HEK293 (cell line): ENCODE measurements at regions not wholly inside any gene's neighbourhood (a gene's known extent, or its start where the extent isn't known, plus 50 kb on each side); places are given as distances from the start of the nearest gene placed in this dataset.

Experiments used
- CTCF ChIA-PET: fragments of 350-600 bp; formaldehyde crosslinking; extraction: SDS; loops from one replicate; lab custom pipeline; 2021; ENCODE audit warnings: antibody characterized with exemption; lab: Yijun Ruan, JAX
- POLR2A ChIA-PET: fragments of 300-600 bp; formaldehyde crosslinking; extraction: SDS; loops from one replicate; lab custom pipeline; 2020; ENCODE audit warnings: antibody characterized with exemption, inconsistent platforms; lab: Yijun Ruan, JAX
- H3K27ac ChIP-seq: fragments of 200-500 bp; sonication (Bioruptor generic); 2 replicates; pipeline ENCODE4 v1.5.1; 2014; ENCODE audit warnings: low read depth, low read length, control low read depth, inconsistent platforms; ENCODE audit errors: extremely low read depth
- H3K36me3 ChIP-seq, 2 experiments: fragments of 200-500 bp in 1 of 2; sonication (Bioruptor generic) in 1 of 2; 1 replicate in 1 of 2; 2 replicates in 1 of 2; pipeline ENCODE4 v1.5.1; 2014 to 2017; ENCODE audit warnings: inconsistent platforms in 2 of 2, low read length in 2 of 2; ENCODE audit not compliant: control insufficient read depth in 2 of 2, insufficient read depth in 1 of 2
- H3K4me1 ChIP-seq: fragments of 200-500 bp; sonication (Bioruptor generic); 2 replicates; pipeline ENCODE4 v1.5.1; 2014; ENCODE audit warnings: mild to moderate bottlenecking, low read length, inconsistent platforms; ENCODE audit not compliant: control insufficient read depth, insufficient read depth
- H3K4me3 ChIP-seq: 2 replicates; pipeline ENCODE4 v1.5.1; 2011; ENCODE audit warnings: low read depth, mild to moderate bottlenecking, control low read depth, low read length, moderate library complexity
- H3K9me3 ChIP-seq: fragments of 200-500 bp; sonication (Bioruptor generic); 2 replicates; pipeline ENCODE4 v1.5.1; 2014; ENCODE audit warnings: low read depth, low read length, inconsistent platforms; ENCODE audit not compliant: control insufficient read depth, insufficient read depth
- BCL6B ChIP-seq: fragments of 450-650 bp; formaldehyde crosslinking; IDR thresholded peaks from 2 replicates; pipeline ENCODE4 v1.5.1; 2017; ENCODE audit warnings: missing biosample characterization, missing genetic modification characterization
- GFI1B ChIP-seq: fragments of 450-650 bp; formaldehyde crosslinking; IDR thresholded peaks from 2 replicates; pipeline ENCODE4 v1.5.1; 2016; ENCODE audit warnings: missing biosample characterization, missing genetic modification characterization
- GLIS2 ChIP-seq: fragments of 450-650 bp; formaldehyde crosslinking; IDR thresholded peaks from 2 replicates; pipeline ENCODE4 v1.5.1; 2016; ENCODE audit warnings: missing biosample characterization, missing genetic modification characterization
- HOXA7 ChIP-seq: sonication (generic); formaldehyde crosslinking; IDR thresholded peaks from 2 replicates; pipeline ENCODE4 v1.8.1; 2022; ENCODE audit warnings: missing genetic modification reagents, borderline replicate concordance
- KLF8 ChIP-seq: fragments of 450-650 bp; formaldehyde crosslinking; IDR thresholded peaks from 2 replicates; pipeline ENCODE4 v1.5.1; 2016; ENCODE audit warnings: missing biosample characterization, missing genetic modification characterization
- MEIS1 ChIP-seq: sonication (generic); formaldehyde crosslinking; IDR thresholded peaks from 2 replicates; pipeline ENCODE4 v1.8.1; 2022; ENCODE audit warnings: missing genetic modification reagents, mild to moderate bottlenecking, borderline replicate concordance
- PRDM2 ChIP-seq: fragments of 450-650 bp; formaldehyde crosslinking; IDR thresholded peaks from 2 replicates; pipeline ENCODE4 v1.5.1; 2016; ENCODE audit warnings: missing biosample characterization, missing genetic modification characterization, borderline replicate concordance
- REPIN1 ChIP-seq: fragments of 450-650 bp; formaldehyde crosslinking; IDR thresholded peaks from 2 replicates; pipeline ENCODE4 v1.5.1; 2017; ENCODE audit warnings: missing biosample characterization, missing genetic modification characterization, low read depth
- SP3 ChIP-seq: fragments of 450-650 bp; formaldehyde crosslinking; IDR thresholded peaks from 2 replicates; pipeline ENCODE4 v1.5.1; 2016; ENCODE audit warnings: missing biosample characterization, missing genetic modification characterization
- ZBTB44 ChIP-seq: fragments of 450-650 bp; IDR thresholded peaks from 2 replicates; pipeline ENCODE4 v1.5.1; 2018; ENCODE audit warnings: missing biosample characterization, mild to moderate bottlenecking, missing genetic modification characterization
- ZEB2 ChIP-seq: fragments of 450-650 bp; formaldehyde crosslinking; IDR thresholded peaks from 2 replicates; pipeline ENCODE4 v1.5.1; 2016; ENCODE audit warnings: missing biosample characterization, missing genetic modification characterization
- ZNF112 ChIP-seq: fragments of 450-650 bp; formaldehyde crosslinking; IDR thresholded peaks from 2 replicates; pipeline ENCODE4 v1.5.0; 2017; ENCODE audit warnings: missing biosample characterization, missing genetic modification characterization
- ZNF146 ChIP-seq: fragments of 450-650 bp; formaldehyde crosslinking; IDR thresholded peaks from 2 replicates; pipeline ENCODE4 v1.5.1; 2016; ENCODE audit warnings: missing biosample characterization, missing genetic modification characterization
- ZNF266 ChIP-seq: fragments of 450-650 bp; formaldehyde crosslinking; IDR thresholded peaks from 2 replicates; pipeline ENCODE4 v1.5.1; 2016; ENCODE audit warnings: missing biosample characterization, missing genetic modification characterization, low read depth
- ZNF341 ChIP-seq: fragments of 450-650 bp; formaldehyde crosslinking; IDR thresholded peaks from 2 replicates; pipeline ENCODE4; 2016; ENCODE audit warnings: low read depth, missing biosample characterization, missing genetic modification characterization
- ZNF354C ChIP-seq: fragments of 450-650 bp; formaldehyde crosslinking; IDR thresholded peaks from 2 replicates; pipeline ENCODE4 v1.5.1; 2016; ENCODE audit warnings: missing biosample characterization, missing genetic modification characterization, low read depth, borderline replicate concordance
- ZNF391 ChIP-seq: fragments of 450-650 bp; formaldehyde crosslinking; IDR thresholded peaks from 2 replicates; pipeline ENCODE4 v1.5.1; 2016; ENCODE audit warnings: low read depth, missing biosample characterization, missing genetic modification characterization, borderline replicate concordance
- ZNF548 ChIP-seq: fragments of 450-650 bp; formaldehyde crosslinking; IDR thresholded peaks from 2 replicates; pipeline ENCODE4 v1.5.1; 2016; ENCODE audit warnings: missing biosample characterization, missing genetic modification characterization
- ZNF561 ChIP-seq: fragments of 450-650 bp; IDR thresholded peaks from 2 replicates; pipeline ENCODE4 v1.5.1; 2018; ENCODE audit warnings: missing biosample characterization, missing genetic modification characterization, borderline replicate concordance
- ZNF621 ChIP-seq: fragments of 450-650 bp; formaldehyde crosslinking; IDR thresholded peaks from 2 replicates; pipeline ENCODE4 v1.5.1; 2017; ENCODE audit warnings: missing biosample characterization, missing genetic modification characterization
- ZNF791 ChIP-seq: fragments of 450-650 bp; formaldehyde crosslinking; IDR thresholded peaks from 2 replicates; pipeline ENCODE4 v1.5.1; 2016; ENCODE audit warnings: missing biosample characterization, missing genetic modification characterization
- ZXDB ChIP-seq: fragments of 450-650 bp; formaldehyde crosslinking; IDR thresholded peaks from 2 replicates; pipeline ENCODE4 v1.5.1; 2016; ENCODE audit warnings: missing biosample characterization, missing genetic modification characterization

- CTCF ChIA-PET = no interaction called here
- H3K4me3 ChIP-seq = no peak overlapping the region
- POLR2A ChIA-PET = no interaction called here
- H3K4me1 ChIP-seq = no peaks in the 10 kb centered on the region
- no peak overlapping the region for H3K27ac ChIP-seq
- H3K9me3 ChIP-seq = no peaks in the 10 kb centered on the region
- no peaks in the 10 kb centered on the region for H3K36me3 ChIP-seq
- TF ChIP-seq MEIS1 (no peak), ZEB2 (tag by site-specific recombination) (no peak), ZNF112 (no peak), SP3 (tag by site-specific recombination) (no peak), ZNF354C (no peak), ZNF548 (tag by site-specific recombination) (no peak), PRDM2 (tag by site-specific recombination) (no peak), KLF8 (tag by site-specific recombination) (no peak), GFI1B (tag by site-specific recombination) (no peak), REPIN1 (tag by site-specific recombination) (no peak), ZNF266 (no peak), HOXA7 (no peak), ZNF146 (no peak)
Observed at GRCh38 chr7:48742079-48742798, 182.1 kb upstream of the CDC14C start.

- ChIA-PET CTCF (no interaction called here), POLR2A (no interaction called here)
- no peaks in the 10 kb centered on the region for H3K4me1 ChIP-seq
- H3K9me3 ChIP-seq = no peaks in the 10 kb centered on the region
- H3K4me3 ChIP-seq = no peak overlapping the region
- H3K27ac ChIP-seq = no peak overlapping the region
- no peak for TF ChIP-seq BCL6B (tag by site-specific recombination)
- H3K36me3 ChIP-seq = no peaks in the 10 kb centered on the region
Observed at GRCh38 chr7:48748081-48748833, 176.1 kb upstream of the CDC14C start.

- POLR2A ChIA-PET = no interaction called here
- no peaks in the 10 kb centered on the region for H3K4me1 ChIP-seq
- no peak overlapping the region for H3K4me3 ChIP-seq
- no peaks in the 10 kb centered on the region for H3K36me3 ChIP-seq
- H3K9me3 ChIP-seq = no peaks in the 10 kb centered on the region
- no peak overlapping the region for H3K27ac ChIP-seq
- no peak for TF ChIP-seq ZBTB44 (tag by site-specific recombination)
- TF ChIP-seq ZNF391 (tag by site-specific recombination) = no peak
- TF ChIP-seq ZNF354C = no peak
- TF ChIP-seq ZNF621 (tag by site-specific recombination) = no peak
- TF ChIP-seq ZNF791 (tag by site-specific recombination) = no peak
- TF ChIP-seq ZNF341 (tag by site-specific recombination) = no peak
- no peak for TF ChIP-seq GLIS2 (tag by site-specific recombination)
- TF ChIP-seq ZXDB (tag by site-specific recombination) = no peak
- no peak for TF ChIP-seq ZNF561
- CTCF ChIA-PET = no interaction called here
Observed at GRCh38 chr7:48755061-48755555, 169.2 kb upstream of the CDC14C start.
